ENCODE measurements at regions not wholly inside any gene's neighbourhood (a gene's known extent, or its start where the extent isn't known, plus 50 kb on each side); places are given as distances from the start of the nearest gene placed in this dataset.

DNA sequence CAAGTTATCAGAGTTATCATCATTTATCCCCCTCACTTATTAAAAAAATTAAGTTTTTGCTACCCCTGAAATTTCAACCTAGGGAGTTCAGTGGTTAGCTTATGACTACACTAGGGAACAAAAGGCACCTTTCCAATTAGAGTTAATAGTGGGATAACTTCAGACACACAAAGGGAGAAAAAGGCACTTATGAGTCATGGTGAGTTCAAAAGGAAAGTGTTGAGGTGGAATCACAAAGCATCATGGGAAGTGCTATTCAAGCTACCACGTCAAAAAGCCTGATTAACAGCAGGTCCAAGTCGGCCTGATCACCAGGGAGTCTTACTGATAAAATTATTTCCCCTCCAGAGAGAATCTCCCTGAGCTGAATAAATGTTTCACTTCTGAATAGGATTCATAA, 165.7 kb downstream of the C7orf25 start:
- no peak for DNase-seq
- Histone ChIP-seq H3K4me2 (ENCODE audit: insufficient read depth, insufficient read length, low read length) (no peak overlapping the region), H2BK120ac (ENCODE audit: low read depth, low read length, poor library complexity, severe bottlenecking) (no peak overlapping the region), H2AFZ (ENCODE audit: low read length) (no peak overlapping the region), H3K4ac (ENCODE audit: low read depth, low read length) (no peak overlapping the region), H3K23ac (ENCODE audit: insufficient read length, low read depth, low read length) (no peak overlapping the region), H4K8ac (replicated peaks; ENCODE audit: insufficient read length, low read depth, low read length) (no peak overlapping the region), H3K27me3 (ENCODE audit: insufficient read depth, low read length) (no peaks in the 10 kb centered on the region), H2BK15ac (ENCODE audit: low read depth, low read length) (no peak overlapping the region), H2BK20ac (ENCODE audit: low read depth, low read length, poor library complexity, severe bottlenecking) (no peak overlapping the region), H3K79me1 (ENCODE audit: insufficient read depth, low read depth, low read length, poor library complexity, severe bottlenecking) (no peaks in the 10 kb centered on the region), H3K9me3 (ENCODE audit: control insufficient read depth, low read depth, low read length) (no peaks in the 10 kb centered on the region), H3K79me2 (ENCODE audit: insufficient read depth, low read length) (no peaks in the 10 kb centered on the region), H3K27ac (ENCODE audit: insufficient read length, low read depth, low read length) (no peak overlapping the region), H4K20me1 (ENCODE audit: control insufficient read depth, insufficient read depth, insufficient read length) (no peaks in the 10 kb centered on the region), H3K18ac (ENCODE audit: insufficient read length, low read depth, low read length) (no peak overlapping the region), H3K56ac (ENCODE audit: insufficient read length, low read depth, low read length) (no peak overlapping the region), H3K23me2 (ENCODE audit: insufficient read length, low read depth, low read length, poor library complexity, severe bottlenecking) (no peaks in the 10 kb centered on the region), H2AK5ac (ENCODE audit: insufficient read length, low read length) (no peak overlapping the region), H3K14ac (ENCODE audit: insufficient read depth, low read length) (no peak overlapping the region), H3K9ac (ENCODE audit: extremely low read depth, insufficient read length, low read length) (no peak overlapping the region), H3K4me1 (ENCODE audit: insufficient read depth, low read length) (no peaks in the 10 kb centered on the region), H4K91ac (ENCODE audit: insufficient read length, low read depth, low read length) (no peak overlapping the region), H4K5ac (ENCODE audit: insufficient read length, low read depth, low read length) (no peak overlapping the region), H3T11ph (ENCODE audit: low read length) (no peak overlapping the region), H2BK12ac (ENCODE audit: insufficient read length, low read depth, low read length) (no peak overlapping the region), H2BK5ac (ENCODE audit: insufficient read length, low read length) (no peak overlapping the region)
- Mint-ChIP-seq H3K9me3 (peaks cover 3 to 5% of the 10 kb centered on the region in 2 experiments; a peak in 4 of 5 replicates), H3K4me1 (peaks cover 5 to 6% of the 10 kb centered on the region in 2 experiments; a peak in 3 of 4 replicates), H3K4me3 (no peak overlapping the region), H3K27ac (no peak overlapping the region), H3K27me3 (ENCODE audit: low read depth) (no peaks in the 10 kb centered on the region), H3K36me3 (ENCODE audit: insufficient read depth in 1 of 3, low read depth in 3 of 3) (peaks cover 0 to 2% (median 0%) of the 10 kb centered on the region in 3 experiments; a peak in 2 of 7 replicates)
- no peak for TF ChIP-seq CTCF (conservative IDR thresholded peaks at IDR 0.05)
- WGBS (ENCODE audit: extremely low coverage, insufficient read length, low lambda C conversion rate): no CpG with 5 or more reads among the region's 2 CpGs
